ENCODE measurements at regions not wholly inside any gene's neighbourhood (a gene's known extent, or its start where the extent isn't known, plus 50 kb on each side); places are given as distances from the start of the nearest gene placed in this dataset.

GRCh38 chr1:55604179-55604578 lies 389.0 kb upstream of the USP24 start:
- Histone ChIP-seq H3K4me3 (replicated peaks; ENCODE audit: insufficient read depth, low read length) (no peak overlapping the region), H3K27me3 (ENCODE audit: insufficient read depth, poor library complexity, severe bottlenecking) (no peaks in the 10 kb centered on the region), H3K27ac (replicated peaks) (no peak overlapping the region)
- TF ChIP-seq GABPA (IDR thresholded peaks at IDR 0.05; ENCODE audit: low read depth) (no peak), CTCF (IDR thresholded peaks at IDR 0.05; ENCODE audit: insufficient read depth, low read length) (no peak), REST (IDR thresholded peaks at IDR 0.05; ENCODE audit: insufficient replicate concordance, low read depth) (no peak), POLR2AphosphoS5 (IDR thresholded peaks at IDR 0.05; ENCODE audit: low read depth) (no peak)
- DNase-seq (ENCODE audit: low read depth in 1 of 2, low spot score in 1 of 2), result no peak

GRCh38 chr1:55600242-55600641 lies 385.1 kb upstream of the USP24 start:
- no peak overlapping the region for H3K4me3 ChIP-seq (replicated peaks; ENCODE audit: insufficient read depth, low read length)
- TF ChIP-seq REST (IDR thresholded peaks at IDR 0.05; ENCODE audit: insufficient replicate concordance, low read depth) (no peak), GABPA (IDR thresholded peaks at IDR 0.05; ENCODE audit: low read depth) (no peak), CTCF (IDR thresholded peaks at IDR 0.05; ENCODE audit: insufficient read depth, low read length) (no peak), POLR2AphosphoS5 (IDR thresholded peaks at IDR 0.05; ENCODE audit: low read depth) (no peak), SPI1 (IDR thresholded peaks at IDR 0.05; ENCODE audit: borderline replicate concordance, low read depth) (no peak)
- H3K27me3 ChIP-seq (ENCODE audit: insufficient read depth, poor library complexity, severe bottlenecking), result no peaks in the 10 kb centered on the region
- H3K27ac ChIP-seq (replicated peaks), result no peak overlapping the region
- DNase-seq (ENCODE audit: low read depth in 1 of 2, low spot score in 1 of 2), result no peak

- Histone ChIP-seq H3K4me3 (replicated peaks; ENCODE audit: insufficient read depth, low read length) (no peak overlapping the region), H3K27ac (replicated peaks) (no peak overlapping the region), H3K27me3 (ENCODE audit: insufficient read depth, poor library complexity, severe bottlenecking) (no peaks in the 10 kb centered on the region)
- TF ChIP-seq POLR2AphosphoS5 (IDR thresholded peaks at IDR 0.05; ENCODE audit: low read depth) (no peak), REST (IDR thresholded peaks at IDR 0.05; ENCODE audit: insufficient replicate concordance, low read depth) (no peak), GABPA (IDR thresholded peaks at IDR 0.05; ENCODE audit: low read depth) (no peak), CTCF (IDR thresholded peaks at IDR 0.05; ENCODE audit: insufficient read depth, low read length) (no peak), SPI1 (IDR thresholded peaks at IDR 0.05; ENCODE audit: borderline replicate concordance, low read depth) (no peak)
- DNase-seq (ENCODE audit: low read depth in 1 of 2, low spot score in 1 of 2), result no peak
These were observed 382.7 kb upstream of the USP24 start for GRCh38 chr1:55597910-55598309.
